Tibial nerve (tissue), 4 donors: ENCODE measurements at regions not wholly inside any gene's neighbourhood (a gene's known extent, or its start where the extent isn't known, plus 50 kb on each side); places are given as distances from the start of the nearest gene placed in this dataset.

ENCODE experiments used
- DNase-seq, 2 donors: peaks; one replicate each; pipeline ENCODE4 v3.0.0-alpha.2; 2019; ENCODE audit warnings: low spot score in 2 of 2
- H3K27ac ChIP-seq, 4 donors: fragments of 200-600 bp; sonication (generic) in 3 of 4; one replicate each; pipeline ENCODE4 v1.5.1; 2017 to 2019; ENCODE audit warnings: mild to moderate bottlenecking in 1 of 4
- H3K27me3 ChIP-seq, 2 donors: fragments of 200-600 bp; sonication (generic) in 1 of 2; one replicate each; pipeline versions ENCODE4 v1.5.1 to v1.6.0; 2017 to 2019
- H3K36me3 ChIP-seq, 3 donors: fragments of 200-600 bp; sonication (generic); one replicate each; pipeline ENCODE4 v1.5.1; 2018 to 2019
- H3K4me1 ChIP-seq, 4 donors: fragments of 200-600 bp; sonication (generic) in 3 of 4; one replicate each; pipeline ENCODE4 v1.5.1; 2017 to 2019
- H3K4me3 ChIP-seq, 4 donors: fragments of 200-600 bp; sonication (generic) in 3 of 4; one replicate each; pipeline ENCODE4 v1.5.1; 2017 to 2019; ENCODE audit warnings: mild to moderate bottlenecking in 1 of 4, moderate library complexity in 1 of 4
- H3K9me3 ChIP-seq, 4 donors: fragments of 200-600 bp; sonication (generic) in 3 of 4; one replicate each; pipeline ENCODE4 v1.5.1; 2017 to 2019
- EP300 ChIP-seq, 2 donors: sonication (generic); formaldehyde crosslinking; IDR thresholded peaks; one replicate each; pipeline ENCODE4 v1.6.1; 2017; ENCODE audit warnings: antibody characterized with exemption in 2 of 2, mild to moderate bottlenecking in 1 of 2
- POLR2A ChIP-seq, 2 donors: fragments of 450-650 bp; IDR thresholded peaks; one replicate each; pipeline ENCODE4 v1.6.1; 2017; ENCODE audit warnings: antibody characterized with exemption in 2 of 2, mild to moderate bottlenecking in 2 of 2, moderate library complexity in 2 of 2
- WGBS, 2 donors: methylation state at CpG; one replicate each; pipeline ENCODE4 v1.1.5; 2018; 5-methylcytosine and 5-hydroxymethylcytosine counted together
- TF ChIP-seq, protein P1 (sequence below), 5 experiments: fragments of 200-600 bp in 3 of 5; fragments of 450-650 bp in 2 of 5; sonication (generic) in 3 of 5; IDR thresholded peaks; one replicate each; pipeline ENCODE4 v1.5.1; 2016 to 2019; ENCODE audit warnings: antibody characterized with exemption in 5 of 5, mild to moderate bottlenecking in 3 of 5, moderate library complexity in 2 of 5

DNA sequence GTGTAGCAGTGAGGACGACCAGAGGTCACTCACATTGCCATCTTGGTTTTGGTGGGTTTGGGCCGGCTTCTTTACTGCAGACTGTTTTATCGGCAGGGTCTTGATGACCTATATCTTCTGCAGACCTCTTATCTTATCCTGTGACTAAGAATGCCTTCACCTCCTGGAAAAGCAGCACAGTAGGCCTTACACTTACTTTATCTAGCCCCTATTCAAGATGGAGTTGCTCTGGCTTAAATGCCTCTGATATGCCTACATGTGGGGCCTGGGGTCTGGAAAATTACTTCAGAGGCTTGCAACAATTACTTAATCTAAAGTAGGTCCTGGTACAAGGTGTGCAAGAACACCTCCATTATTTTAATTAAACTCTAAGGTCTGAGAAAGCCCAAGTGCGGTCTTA, 86.9 kb upstream of the IL12B start:
- H3K36me3 ChIP-seq: no peaks in the 10 kb centered on the region
- no peak for TF ChIP-seq POLR2A (IDR thresholded peaks at IDR 0.05)
- no peak for TF ChIP-seq EP300 (IDR thresholded peaks at IDR 0.05)
- TF ChIP-seq, protein P1, sequence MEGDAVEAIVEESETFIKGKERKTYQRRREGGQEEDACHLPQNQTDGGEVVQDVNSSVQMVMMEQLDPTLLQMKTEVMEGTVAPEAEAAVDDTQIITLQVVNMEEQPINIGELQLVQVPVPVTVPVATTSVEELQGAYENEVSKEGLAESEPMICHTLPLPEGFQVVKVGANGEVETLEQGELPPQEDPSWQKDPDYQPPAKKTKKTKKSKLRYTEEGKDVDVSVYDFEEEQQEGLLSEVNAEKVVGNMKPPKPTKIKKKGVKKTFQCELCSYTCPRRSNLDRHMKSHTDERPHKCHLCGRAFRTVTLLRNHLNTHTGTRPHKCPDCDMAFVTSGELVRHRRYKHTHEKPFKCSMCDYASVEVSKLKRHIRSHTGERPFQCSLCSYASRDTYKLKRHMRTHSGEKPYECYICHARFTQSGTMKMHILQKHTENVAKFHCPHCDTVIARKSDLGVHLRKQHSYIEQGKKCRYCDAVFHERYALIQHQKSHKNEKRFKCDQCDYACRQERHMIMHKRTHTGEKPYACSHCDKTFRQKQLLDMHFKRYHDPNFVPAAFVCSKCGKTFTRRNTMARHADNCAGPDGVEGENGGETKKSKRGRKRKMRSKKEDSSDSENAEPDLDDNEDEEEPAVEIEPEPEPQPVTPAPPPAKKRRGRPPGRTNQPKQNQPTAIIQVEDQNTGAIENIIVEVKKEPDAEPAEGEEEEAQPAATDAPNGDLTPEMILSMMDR (IDR thresholded peaks at IDR 0.05): no peak
- no peaks in the 10 kb centered on the region for H3K4me1 ChIP-seq
- H3K9me3 ChIP-seq: no peaks in the 10 kb centered on the region
- no peak overlapping the region for H3K27ac ChIP-seq
- H3K27me3 ChIP-seq: no peaks in the 10 kb centered on the region
- H3K4me3 ChIP-seq: no peak overlapping the region
- no peak for DNase-seq
- 94 to 97% methylated on average over 4 of the region's 4 CpGs for WGBS, 2 donors

DNA sequence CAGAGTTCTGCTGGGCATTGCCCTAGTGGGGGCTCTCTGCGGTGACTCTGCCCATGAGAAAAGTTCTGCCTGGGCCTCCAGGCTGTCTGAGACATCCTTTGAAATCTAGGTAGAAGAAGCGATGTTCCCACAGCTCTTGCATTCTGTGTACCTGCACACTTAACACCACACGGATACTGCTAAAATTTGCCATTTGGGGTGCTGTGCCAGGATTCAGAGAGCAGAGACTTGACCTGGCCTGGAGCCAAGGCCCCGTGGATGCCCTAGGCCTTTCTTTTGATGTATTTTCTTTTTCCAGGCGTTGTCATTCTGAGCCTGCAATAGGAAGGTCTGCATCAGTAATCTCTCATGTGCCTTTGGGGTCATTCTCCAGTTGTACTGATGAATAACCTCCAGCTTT, 89.3 kb upstream of the IL12B start:
- Histone ChIP-seq H3K27me3 (no peaks in the 10 kb centered on the region), H3K4me1 (no peaks in the 10 kb centered on the region), H3K36me3 (no peaks in the 10 kb centered on the region), H3K9me3 (no peaks in the 10 kb centered on the region), H3K4me3 (no peak overlapping the region), H3K27ac (no peak overlapping the region)
- WGBS, 2 donors: 59 to 62% methylated on average over 5 of the region's 5 CpGs
- no peak for DNase-seq
- TF ChIP-seq, protein P1 (IDR thresholded peaks at IDR 0.05): no peak
- TF ChIP-seq POLR2A (IDR thresholded peaks at IDR 0.05) (no peak), EP300 (IDR thresholded peaks at IDR 0.05) (no peak)

DNA sequence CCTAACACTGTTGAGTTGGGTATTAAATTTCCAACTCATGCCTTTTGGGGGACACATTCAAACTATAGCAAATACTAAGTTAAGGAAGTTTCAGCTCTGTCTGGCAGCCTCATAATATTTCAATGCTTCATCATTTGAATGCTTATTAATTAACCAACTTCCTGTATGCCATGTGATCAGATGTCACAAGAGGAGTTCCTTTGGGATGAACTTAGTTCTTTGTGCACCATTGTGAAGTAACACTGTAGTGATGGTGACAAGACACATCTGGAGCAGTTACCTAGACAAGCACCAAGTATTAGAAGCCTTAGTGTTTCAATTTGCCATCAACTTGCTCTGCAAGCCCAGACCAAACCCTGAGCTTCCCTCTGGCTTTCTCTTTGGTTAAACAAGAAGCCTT, 90.7 kb upstream of the IL12B start:
- no peaks in the 10 kb centered on the region for H3K36me3 ChIP-seq
- no peak overlapping the region for H3K4me3 ChIP-seq
- H3K27me3 ChIP-seq: no peaks in the 10 kb centered on the region
- DNase-seq: no peak
- TF ChIP-seq, protein P1 (IDR thresholded peaks at IDR 0.05): no peak
- TF ChIP-seq EP300 (IDR thresholded peaks at IDR 0.05) (no peak), POLR2A (IDR thresholded peaks at IDR 0.05) (no peak)
- no peaks in the 10 kb centered on the region for H3K4me1 ChIP-seq
- no peak overlapping the region for H3K27ac ChIP-seq
- H3K9me3 ChIP-seq: no peaks in the 10 kb centered on the region

DNA sequence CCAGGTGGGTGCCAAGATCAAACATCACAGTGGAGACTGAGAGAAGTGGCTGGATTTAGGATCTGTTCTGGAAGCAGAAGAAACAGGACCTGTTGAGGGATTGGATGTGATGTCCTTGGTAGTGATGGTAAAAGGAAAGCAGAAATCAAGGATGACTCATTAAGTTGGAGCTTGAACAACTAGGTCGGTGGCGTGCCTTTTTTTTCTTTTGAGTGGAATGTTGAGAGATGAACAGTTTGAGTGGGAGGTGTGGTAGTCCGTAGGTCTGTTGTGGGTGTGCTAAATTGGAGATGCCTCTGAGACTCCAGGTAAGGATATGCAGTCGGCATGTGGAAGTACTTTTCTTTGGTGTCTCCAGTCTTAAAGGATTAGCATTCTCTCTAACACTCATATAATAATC, 92.1 kb upstream of the IL12B start:
- Histone ChIP-seq H3K36me3 (no peaks in the 10 kb centered on the region), H3K4me3 (no peak overlapping the region), H3K4me1 (no peaks in the 10 kb centered on the region), H3K9me3 (no peaks in the 10 kb centered on the region), H3K27me3 (no peaks in the 10 kb centered on the region), H3K27ac (no peak overlapping the region)
- WGBS, 2 donors: 76 to 78% methylated on average over 4 of the region's 4 CpGs
- DNase-seq: no peak
- no peak for TF ChIP-seq POLR2A (IDR thresholded peaks at IDR 0.05)
- no peak for TF ChIP-seq EP300 (IDR thresholded peaks at IDR 0.05)
- TF ChIP-seq, protein P1 (IDR thresholded peaks at IDR 0.05): no peak

DNA sequence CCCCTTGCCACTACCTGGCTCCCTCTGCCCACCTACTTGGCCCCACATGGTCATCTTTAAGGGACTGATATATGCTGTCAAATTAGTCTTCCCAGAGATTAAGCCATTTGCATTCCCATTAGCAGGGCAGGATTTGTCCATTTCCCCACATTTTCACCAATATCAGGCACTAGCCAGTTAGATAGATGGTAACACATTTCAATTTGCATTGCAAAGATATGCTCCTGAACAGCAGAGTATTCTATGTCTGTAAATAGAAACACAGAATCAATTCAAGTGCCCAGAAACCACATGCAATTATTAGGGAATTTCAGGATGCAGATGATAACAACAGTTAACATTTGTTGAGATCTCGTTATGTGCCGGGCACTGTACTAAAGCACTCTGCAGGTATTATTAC, 92.6 kb upstream of the IL12B start:
- no peaks in the 10 kb centered on the region for H3K4me1 ChIP-seq
- H3K4me3 ChIP-seq: no peak overlapping the region
- no peaks in the 10 kb centered on the region for H3K9me3 ChIP-seq
- no peak for DNase-seq
- WGBS, 2 donors: 82 to 90% methylated on average over 2 of the region's 2 CpGs
- no peaks in the 10 kb centered on the region for H3K27me3 ChIP-seq
- no peak overlapping the region for H3K27ac ChIP-seq
- TF ChIP-seq POLR2A (IDR thresholded peaks at IDR 0.05) (no peak), EP300 (IDR thresholded peaks at IDR 0.05) (no peak)
- TF ChIP-seq, protein P1 (IDR thresholded peaks at IDR 0.05): no peak
- H3K36me3 ChIP-seq: no peaks in the 10 kb centered on the region
